WTC11 (cell line): ENCODE measurements at regions not wholly inside any gene's neighbourhood (a gene's known extent, or its start where the extent isn't known, plus 50 kb on each side); places are given as distances from the start of the nearest gene placed in this dataset.

Experiments used
- ATAC-seq: fragments of 200-7000 bp; cut with Tn5 transposase; 2 replicates; pipeline ENCODE4 v1.10.0; 2021; ENCODE audit warnings: mild to moderate bottlenecking, moderate library complexity
- CTCF ChIA-PET: fragments of 300-600 bp; sonication (Branson Sonifier 250); formaldehyde crosslinking; loops from one replicate; lab custom pipeline; 2021; ENCODE audit warnings: antibody characterized with exemption; lab: Charles Lee
- POLR2A ChIA-PET: fragments of 350-600 bp; sonication (Branson Sonifier 250); formaldehyde crosslinking; loops from one replicate; lab custom pipeline; 2021; ENCODE audit warnings: antibody characterized with exemption; lab: Charles Lee
- DNase-seq: peaks from one replicate; pipeline ENCODE4 v3.0.0; 2021; ENCODE audit warnings: low spot score
- H3K27ac Mint-ChIP-seq: 2 replicates; pipeline ENCODE4 v1.8.0; 2021; ENCODE audit warnings: mixed read lengths
- H3K27me3 Mint-ChIP-seq: 2 replicates; pipeline ENCODE4 v1.8.0; 2021; ENCODE audit warnings: low read depth, mild to moderate bottlenecking, moderate library complexity, mixed read lengths
- H3K36me3 Mint-ChIP-seq: 2 replicates; pipeline ENCODE4 v1.8.0; 2021; ENCODE audit warnings: mixed read lengths
- H3K4me1 Mint-ChIP-seq: 2 replicates; pipeline ENCODE4 v1.8.0; 2022; ENCODE audit warnings: mixed read lengths
- H3K4me3 Mint-ChIP-seq: 2 replicates; pipeline ENCODE4 v1.8.0; 2021; ENCODE audit warnings: mild to moderate bottlenecking, moderate library complexity, mixed read lengths
- H3K9me3 Mint-ChIP-seq: 2 replicates; pipeline ENCODE4 v1.8.0; 2021; ENCODE audit warnings: mixed read lengths
- ATF1 ChIP-seq: sonication (generic); formaldehyde crosslinking; IDR thresholded peaks from 2 replicates; pipeline ENCODE4 v1.8.1; 2023; ENCODE audit warnings: mild to moderate bottlenecking, moderate library complexity, missing genetic modification reagents
- ESRRA ChIP-seq: sonication (generic); formaldehyde crosslinking; IDR thresholded peaks from 2 replicates; pipeline ENCODE4 v1.8.1; 2022; ENCODE audit warnings: mild to moderate bottlenecking, missing genetic modification reagents, borderline replicate concordance
- FOXP1 ChIP-seq: sonication (generic); formaldehyde crosslinking; IDR thresholded peaks from 2 replicates; pipeline ENCODE4 v1.8.0; 2022; ENCODE audit warnings: missing genetic modification reagents, mild to moderate bottlenecking, moderate library complexity, borderline replicate concordance
- GRHL2 ChIP-seq: fragments of 250-450 bp; sonication (Bioruptor Pico); IDR thresholded peaks from 2 replicates; pipeline ENCODE4 v1.8.0; 2022; ENCODE audit warnings: mild to moderate bottlenecking, moderate library complexity; ENCODE audit not compliant: insufficient replicate concordance, severe bottlenecking
- JUN ChIP-seq: sonication (generic); formaldehyde crosslinking; IDR thresholded peaks from 2 replicates; pipeline ENCODE4 v1.8.0; 2023; ENCODE audit warnings: mild to moderate bottlenecking, missing genetic modification reagents
- MXD4 ChIP-seq: fragments of 250-450 bp; sonication (Bioruptor Pico); IDR thresholded peaks from 2 replicates; pipeline ENCODE4 v1.8.0; 2021; ENCODE audit warnings: mild to moderate bottlenecking, moderate library complexity, borderline replicate concordance
- NR2C2 ChIP-seq: sonication (generic); formaldehyde crosslinking; IDR thresholded peaks from 2 replicates; pipeline ENCODE4 v1.8.0; 2022; ENCODE audit warnings: mild to moderate bottlenecking, missing genetic modification reagents
- NR3C1 ChIP-seq: sonication (generic); formaldehyde crosslinking; conservative IDR thresholded peaks from 2 replicates; pipeline ENCODE4 v1.8.1; 2023; ENCODE audit warnings: low read depth, mild to moderate bottlenecking, missing genetic modification reagents
- PRRX2 ChIP-seq: fragments of 250-450 bp; sonication (Bioruptor Pico); IDR thresholded peaks from 2 replicates; pipeline ENCODE4 v1.8.0; 2021; ENCODE audit warnings: mild to moderate bottlenecking
- SMAD3 ChIP-seq: sonication (generic); formaldehyde crosslinking; IDR thresholded peaks from 2 replicates; pipeline ENCODE4 v1.8.0; 2022; ENCODE audit warnings: missing genetic modification reagents, mild to moderate bottlenecking, borderline replicate concordance
- SP1 ChIP-seq: sonication (generic); formaldehyde crosslinking; conservative IDR thresholded peaks from 2 replicates; pipeline ENCODE4 v1.8.1; 2022; ENCODE audit warnings: missing genetic modification reagents
- ZNF219 ChIP-seq: sonication (generic); formaldehyde crosslinking; IDR thresholded peaks from 2 replicates; pipeline ENCODE4 v1.8.0; 2023; ENCODE audit warnings: missing genetic modification reagents, mild to moderate bottlenecking, borderline replicate concordance
- TF ChIP-seq, protein P1 (sequence below): fragments of 250-450 bp; sonication (Bioruptor Pico); IDR thresholded peaks from 2 replicates; pipeline ENCODE4 v1.9.0; 2021; ENCODE audit warnings: mild to moderate bottlenecking
- TF ChIP-seq, protein P2 (sequence below): fragments of 250-450 bp; sonication (Bioruptor Pico); conservative IDR thresholded peaks from 2 replicates; pipeline ENCODE4 v1.9.0; 2021; ENCODE audit warnings: mild to moderate bottlenecking
- TF ChIP-seq, protein P3 (sequence below): fragments of 200-600 bp; IDR thresholded peaks from 2 replicates; pipeline ENCODE4 v1.8.0; 2022; ENCODE audit warnings: antibody characterized with exemption
- TF ChIP-seq, protein P4 (sequence below): sonication (generic); formaldehyde crosslinking; IDR thresholded peaks from 2 replicates; pipeline ENCODE4 v1.8.1; 2022; ENCODE audit warnings: mild to moderate bottlenecking, missing genetic modification reagents, moderate library complexity, borderline replicate concordance
- TF ChIP-seq, protein P5 (sequence below): sonication (generic); formaldehyde crosslinking; IDR thresholded peaks from 2 replicates; pipeline ENCODE4 v1.8.1; 2023; ENCODE audit warnings: mild to moderate bottlenecking, missing genetic modification reagents, moderate library complexity
- TF ChIP-seq, protein P6 (sequence below): sonication (generic); formaldehyde crosslinking; IDR thresholded peaks from 2 replicates; pipeline ENCODE4 v1.8.1; 2023; ENCODE audit warnings: mild to moderate bottlenecking, missing genetic modification reagents, borderline replicate concordance
- TF ChIP-seq, protein P7 (sequence below): sonication (generic); formaldehyde crosslinking; IDR thresholded peaks from 2 replicates; pipeline ENCODE4 v1.8.1; 2022; ENCODE audit warnings: missing genetic modification reagents, borderline replicate concordance
- TF ChIP-seq, protein P8 (sequence below): sonication (generic); formaldehyde crosslinking; conservative IDR thresholded peaks from 2 replicates; pipeline ENCODE4 v1.8.1; 2023; ENCODE audit warnings: mild to moderate bottlenecking, low read depth, missing genetic modification reagents, moderate library complexity

DNA sequence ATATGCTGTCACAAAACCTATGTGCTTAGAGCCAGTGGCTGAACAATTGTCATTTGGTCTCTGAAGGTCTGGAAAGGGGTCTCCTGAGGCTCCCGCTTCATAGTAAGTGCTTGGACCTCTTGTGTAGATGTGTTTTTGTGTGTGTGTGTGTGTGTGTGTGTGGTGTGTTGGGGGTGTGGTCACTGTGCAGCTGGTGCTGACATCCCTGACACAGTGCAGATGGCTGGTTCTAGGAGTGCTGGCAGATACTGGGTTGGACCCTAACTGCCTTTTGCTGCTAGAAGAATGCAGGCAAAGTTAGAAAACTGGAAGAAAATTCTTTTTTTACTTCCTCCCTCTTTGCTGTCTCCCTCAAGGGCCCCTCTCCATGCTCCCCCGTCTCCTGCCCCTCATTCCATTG lies 1872.6 kb downstream of the ARAP2 start:
- ATAC-seq = no peak
- no peaks in the 10 kb centered on the region for H3K9me3 Mint-ChIP-seq
- TF ChIP-seq MXD4 (CRISPR knock-in tag) (no peak), ESRRA (CRISPR knock-in tag) (no peak)
- TF ChIP-seq, protein P1, sequence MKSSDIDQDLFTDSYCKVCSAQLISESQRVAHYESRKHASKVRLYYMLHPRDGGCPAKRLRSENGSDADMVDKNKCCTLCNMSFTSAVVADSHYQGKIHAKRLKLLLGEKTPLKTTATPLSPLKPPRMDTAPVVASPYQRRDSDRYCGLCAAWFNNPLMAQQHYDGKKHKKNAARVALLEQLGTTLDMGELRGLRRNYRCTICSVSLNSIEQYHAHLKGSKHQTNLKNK (CRISPR knock-in tag) = no peak

DNA sequence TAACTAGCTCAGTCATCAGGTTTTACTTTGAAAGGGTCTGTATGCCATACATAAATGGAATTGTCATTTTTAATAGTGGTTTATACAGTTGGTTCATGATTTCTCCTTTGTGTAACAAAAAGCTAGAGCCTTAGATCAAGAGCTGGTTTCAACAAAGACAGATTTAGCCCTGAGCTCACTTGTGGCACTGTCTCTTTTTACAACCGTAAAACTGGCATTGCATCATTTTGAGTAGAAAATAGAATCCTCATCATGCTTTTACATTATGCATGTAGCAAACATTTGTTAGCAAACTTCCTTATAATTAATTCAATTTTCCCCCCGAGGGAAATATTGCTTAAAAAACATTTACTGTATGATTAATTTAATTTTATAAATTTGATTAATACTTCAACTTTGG lies 1871.5 kb downstream of the ARAP2 start:
- ATAC-seq (no peak), DNase-seq (no peak)
- no peak overlapping the region for H3K4me3 Mint-ChIP-seq
- no peaks in the 10 kb centered on the region for H3K9me3 Mint-ChIP-seq
- no peak overlapping the region for H3K27ac Mint-ChIP-seq
- H3K4me1 Mint-ChIP-seq = no peaks in the 10 kb centered on the region
- CTCF ChIA-PET = interaction anchor here (1.5 kb wide), 1 partner anchor 9 kb away, joined by 3 read pairs; no protein-coding TSS in a partner anchor
- POLR2A ChIA-PET = interaction anchor here (0.5 kb wide), 1 partner anchor 1091 kb away, joined by 3 read pairs; no protein-coding TSS in a partner anchor
- no peaks in the 10 kb centered on the region for H3K27me3 Mint-ChIP-seq
- H3K36me3 Mint-ChIP-seq = no peaks in the 10 kb centered on the region
- TF ChIP-seq, protein P2, sequence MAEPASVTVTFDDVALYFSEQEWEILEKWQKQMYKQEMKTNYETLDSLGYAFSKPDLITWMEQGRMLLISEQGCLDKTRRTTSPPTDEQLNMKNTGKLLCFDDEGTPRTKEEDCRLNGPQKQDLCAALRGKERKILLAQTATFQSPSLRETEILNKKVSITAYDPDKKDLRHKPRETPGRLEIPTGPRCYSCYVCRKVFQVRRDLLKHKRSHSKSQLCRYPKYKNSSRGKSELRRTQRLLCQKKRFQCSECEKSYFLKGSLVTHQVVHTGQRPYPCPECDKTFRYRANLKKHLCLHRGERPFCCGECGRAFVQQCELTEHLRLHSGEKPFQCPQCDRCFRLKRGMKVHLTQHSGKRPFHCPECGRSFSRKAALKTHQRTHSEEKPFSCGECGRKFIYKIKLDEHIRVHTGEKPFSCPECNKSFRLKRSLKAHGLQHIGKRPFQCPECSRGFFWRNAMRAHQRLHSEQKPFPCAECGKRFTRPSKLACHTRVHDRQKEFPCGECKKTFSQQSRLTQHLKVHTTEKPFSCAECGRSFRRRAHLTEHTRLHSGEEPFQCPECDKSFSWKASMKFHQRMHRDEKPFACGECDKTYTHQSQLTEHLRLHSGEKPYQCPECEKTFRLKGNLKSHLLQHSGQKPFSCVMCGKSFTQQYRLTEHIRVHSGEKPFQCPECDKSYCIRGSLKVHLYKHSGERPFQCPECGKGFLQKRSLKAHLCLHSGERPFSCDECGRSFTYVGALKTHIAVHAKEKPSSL = no peak
- TF ChIP-seq PRRX2 (no peak), GRHL2 (no peak), JUN (no peak), ZNF219 (no peak), ATF1 (CRISPR knock-in tag) (no peak), MXD4 (CRISPR knock-in tag) (no peak), SP1 (CRISPR knock-in tag) (no peak), FOXP1 (CRISPR knock-in tag) (no peak), NR2C2 (CRISPR knock-in tag) (no peak), NR3C1 (CRISPR knock-in tag) (no peak), SMAD3 (CRISPR knock-in tag) (no peak)
- TF ChIP-seq, protein P3, sequence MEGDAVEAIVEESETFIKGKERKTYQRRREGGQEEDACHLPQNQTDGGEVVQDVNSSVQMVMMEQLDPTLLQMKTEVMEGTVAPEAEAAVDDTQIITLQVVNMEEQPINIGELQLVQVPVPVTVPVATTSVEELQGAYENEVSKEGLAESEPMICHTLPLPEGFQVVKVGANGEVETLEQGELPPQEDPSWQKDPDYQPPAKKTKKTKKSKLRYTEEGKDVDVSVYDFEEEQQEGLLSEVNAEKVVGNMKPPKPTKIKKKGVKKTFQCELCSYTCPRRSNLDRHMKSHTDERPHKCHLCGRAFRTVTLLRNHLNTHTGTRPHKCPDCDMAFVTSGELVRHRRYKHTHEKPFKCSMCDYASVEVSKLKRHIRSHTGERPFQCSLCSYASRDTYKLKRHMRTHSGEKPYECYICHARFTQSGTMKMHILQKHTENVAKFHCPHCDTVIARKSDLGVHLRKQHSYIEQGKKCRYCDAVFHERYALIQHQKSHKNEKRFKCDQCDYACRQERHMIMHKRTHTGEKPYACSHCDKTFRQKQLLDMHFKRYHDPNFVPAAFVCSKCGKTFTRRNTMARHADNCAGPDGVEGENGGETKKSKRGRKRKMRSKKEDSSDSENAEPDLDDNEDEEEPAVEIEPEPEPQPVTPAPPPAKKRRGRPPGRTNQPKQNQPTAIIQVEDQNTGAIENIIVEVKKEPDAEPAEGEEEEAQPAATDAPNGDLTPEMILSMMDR = no peak
- TF ChIP-seq, protein P4, sequence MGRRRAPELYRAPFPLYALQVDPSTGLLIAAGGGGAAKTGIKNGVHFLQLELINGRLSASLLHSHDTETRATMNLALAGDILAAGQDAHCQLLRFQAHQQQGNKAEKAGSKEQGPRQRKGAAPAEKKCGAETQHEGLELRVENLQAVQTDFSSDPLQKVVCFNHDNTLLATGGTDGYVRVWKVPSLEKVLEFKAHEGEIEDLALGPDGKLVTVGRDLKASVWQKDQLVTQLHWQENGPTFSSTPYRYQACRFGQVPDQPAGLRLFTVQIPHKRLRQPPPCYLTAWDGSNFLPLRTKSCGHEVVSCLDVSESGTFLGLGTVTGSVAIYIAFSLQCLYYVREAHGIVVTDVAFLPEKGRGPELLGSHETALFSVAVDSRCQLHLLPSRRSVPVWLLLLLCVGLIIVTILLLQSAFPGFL (CRISPR knock-in tag) = no peak
- TF ChIP-seq, protein P5, sequence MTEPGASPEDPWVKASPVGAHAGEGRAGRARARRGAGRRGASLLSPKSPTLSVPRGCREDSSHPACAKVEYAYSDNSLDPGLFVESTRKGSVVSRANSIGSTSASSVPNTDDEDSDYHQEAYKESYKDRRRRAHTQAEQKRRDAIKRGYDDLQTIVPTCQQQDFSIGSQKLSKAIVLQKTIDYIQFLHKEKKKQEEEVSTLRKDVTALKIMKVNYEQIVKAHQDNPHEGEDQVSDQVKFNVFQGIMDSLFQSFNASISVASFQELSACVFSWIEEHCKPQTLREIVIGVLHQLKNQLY (CRISPR knock-in tag) = no peak
- TF ChIP-seq, protein P6, sequence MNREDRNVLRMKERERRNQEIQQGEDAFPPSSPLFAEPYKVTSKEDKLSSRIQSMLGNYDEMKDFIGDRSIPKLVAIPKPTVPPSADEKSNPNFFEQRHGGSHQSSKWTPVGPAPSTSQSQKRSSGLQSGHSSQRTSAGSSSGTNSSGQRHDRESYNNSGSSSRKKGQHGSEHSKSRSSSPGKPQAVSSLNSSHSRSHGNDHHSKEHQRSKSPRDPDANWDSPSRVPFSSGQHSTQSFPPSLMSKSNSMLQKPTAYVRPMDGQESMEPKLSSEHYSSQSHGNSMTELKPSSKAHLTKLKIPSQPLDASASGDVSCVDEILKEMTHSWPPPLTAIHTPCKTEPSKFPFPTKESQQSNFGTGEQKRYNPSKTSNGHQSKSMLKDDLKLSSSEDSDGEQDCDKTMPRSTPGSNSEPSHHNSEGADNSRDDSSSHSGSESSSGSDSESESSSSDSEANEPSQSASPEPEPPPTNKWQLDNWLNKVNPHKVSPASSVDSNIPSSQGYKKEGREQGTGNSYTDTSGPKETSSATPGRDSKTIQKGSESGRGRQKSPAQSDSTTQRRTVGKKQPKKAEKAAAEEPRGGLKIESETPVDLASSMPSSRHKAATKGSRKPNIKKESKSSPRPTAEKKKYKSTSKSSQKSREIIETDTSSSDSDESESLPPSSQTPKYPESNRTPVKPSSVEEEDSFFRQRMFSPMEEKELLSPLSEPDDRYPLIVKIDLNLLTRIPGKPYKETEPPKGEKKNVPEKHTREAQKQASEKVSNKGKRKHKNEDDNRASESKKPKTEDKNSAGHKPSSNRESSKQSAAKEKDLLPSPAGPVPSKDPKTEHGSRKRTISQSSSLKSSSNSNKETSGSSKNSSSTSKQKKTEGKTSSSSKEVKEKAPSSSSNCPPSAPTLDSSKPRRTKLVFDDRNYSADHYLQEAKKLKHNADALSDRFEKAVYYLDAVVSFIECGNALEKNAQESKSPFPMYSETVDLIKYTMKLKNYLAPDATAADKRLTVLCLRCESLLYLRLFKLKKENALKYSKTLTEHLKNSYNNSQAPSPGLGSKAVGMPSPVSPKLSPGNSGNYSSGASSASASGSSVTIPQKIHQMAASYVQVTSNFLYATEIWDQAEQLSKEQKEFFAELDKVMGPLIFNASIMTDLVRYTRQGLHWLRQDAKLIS (CRISPR knock-in tag) = no peak
- TF ChIP-seq, protein P7, sequence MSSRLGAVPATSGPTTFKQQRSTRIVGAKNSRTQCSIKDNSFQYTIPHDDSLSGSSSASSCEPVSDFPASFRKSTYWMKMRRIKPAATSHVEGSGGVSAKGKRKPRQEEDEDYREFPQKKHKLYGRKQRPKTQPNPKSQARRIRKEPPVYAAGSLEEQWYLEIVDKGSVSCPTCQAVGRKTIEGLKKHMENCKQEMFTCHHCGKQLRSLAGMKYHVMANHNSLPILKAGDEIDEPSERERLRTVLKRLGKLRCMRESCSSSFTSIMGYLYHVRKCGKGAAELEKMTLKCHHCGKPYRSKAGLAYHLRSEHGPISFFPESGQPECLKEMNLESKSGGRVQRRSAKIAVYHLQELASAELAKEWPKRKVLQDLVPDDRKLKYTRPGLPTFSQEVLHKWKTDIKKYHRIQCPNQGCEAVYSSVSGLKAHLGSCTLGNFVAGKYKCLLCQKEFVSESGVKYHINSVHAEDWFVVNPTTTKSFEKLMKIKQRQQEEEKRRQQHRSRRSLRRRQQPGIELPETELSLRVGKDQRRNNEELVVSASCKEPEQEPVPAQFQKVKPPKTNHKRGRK (CRISPR knock-in tag) = no peak
- TF ChIP-seq, protein P8, sequence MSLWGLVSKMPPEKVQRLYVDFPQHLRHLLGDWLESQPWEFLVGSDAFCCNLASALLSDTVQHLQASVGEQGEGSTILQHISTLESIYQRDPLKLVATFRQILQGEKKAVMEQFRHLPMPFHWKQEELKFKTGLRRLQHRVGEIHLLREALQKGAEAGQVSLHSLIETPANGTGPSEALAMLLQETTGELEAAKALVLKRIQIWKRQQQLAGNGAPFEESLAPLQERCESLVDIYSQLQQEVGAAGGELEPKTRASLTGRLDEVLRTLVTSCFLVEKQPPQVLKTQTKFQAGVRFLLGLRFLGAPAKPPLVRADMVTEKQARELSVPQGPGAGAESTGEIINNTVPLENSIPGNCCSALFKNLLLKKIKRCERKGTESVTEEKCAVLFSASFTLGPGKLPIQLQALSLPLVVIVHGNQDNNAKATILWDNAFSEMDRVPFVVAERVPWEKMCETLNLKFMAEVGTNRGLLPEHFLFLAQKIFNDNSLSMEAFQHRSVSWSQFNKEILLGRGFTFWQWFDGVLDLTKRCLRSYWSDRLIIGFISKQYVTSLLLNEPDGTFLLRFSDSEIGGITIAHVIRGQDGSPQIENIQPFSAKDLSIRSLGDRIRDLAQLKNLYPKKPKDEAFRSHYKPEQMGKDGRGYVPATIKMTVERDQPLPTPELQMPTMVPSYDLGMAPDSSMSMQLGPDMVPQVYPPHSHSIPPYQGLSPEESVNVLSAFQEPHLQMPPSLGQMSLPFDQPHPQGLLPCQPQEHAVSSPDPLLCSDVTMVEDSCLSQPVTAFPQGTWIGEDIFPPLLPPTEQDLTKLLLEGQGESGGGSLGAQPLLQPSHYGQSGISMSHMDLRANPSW (CRISPR knock-in tag) = no peak

More for the DNA sequence above, 1872.6 kb downstream of the ARAP2 start:
- ChIA-PET POLR2A (no interaction called here), CTCF (no interaction called here)
- Mint-ChIP-seq H3K4me3 (no peak overlapping the region), H3K27me3 (no peaks in the 10 kb centered on the region), H3K36me3 (no peaks in the 10 kb centered on the region), H3K4me1 (no peaks in the 10 kb centered on the region), H3K27ac (no peak overlapping the region)
- no peak for DNase-seq
